HFFc6 (cell line): ENCODE measurements at regions not wholly inside any gene's neighbourhood (a gene's known extent, or its start where the extent isn't known, plus 50 kb on each side); places are given as distances from the start of the nearest gene placed in this dataset.
"Not testable (repeated sequence)": the region's sequence is repeated elsewhere in the genome, so short reads cannot be mapped to it uniquely, and the experiment has no call there.

Experiments used
- DNase-seq: peaks from one replicate; pipeline ENCODE4 v3.0.0-alpha.2; 2018
- H3K27ac Mint-ChIP-seq: 2 replicates; pipeline ENCODE4 v1.8.0; 2020; ENCODE audit warnings: mild to moderate bottlenecking, mixed read lengths
- H3K27me3 Mint-ChIP-seq: 2 replicates; pipeline ENCODE4 v1.8.0; 2021; ENCODE audit warnings: mild to moderate bottlenecking, moderate library complexity, mixed read lengths; ENCODE audit not compliant: insufficient read depth
- H3K36me3 Mint-ChIP-seq: 2 replicates; pipeline ENCODE4 v1.8.0; 2021; ENCODE audit warnings: low read depth, mixed read lengths
- H3K4me1 Mint-ChIP-seq: 2 replicates; pipeline ENCODE4 v1.8.0; 2020; ENCODE audit warnings: low read depth, mixed read lengths
- H3K4me3 Mint-ChIP-seq: 2 replicates; pipeline ENCODE4 v1.8.0; 2020; ENCODE audit warnings: mild to moderate bottlenecking, moderate library complexity, mixed read lengths
- H3K9me3 Mint-ChIP-seq: 2 replicates; pipeline ENCODE4 v1.8.0; 2020; ENCODE audit warnings: mild to moderate bottlenecking, mixed read lengths

DNA sequence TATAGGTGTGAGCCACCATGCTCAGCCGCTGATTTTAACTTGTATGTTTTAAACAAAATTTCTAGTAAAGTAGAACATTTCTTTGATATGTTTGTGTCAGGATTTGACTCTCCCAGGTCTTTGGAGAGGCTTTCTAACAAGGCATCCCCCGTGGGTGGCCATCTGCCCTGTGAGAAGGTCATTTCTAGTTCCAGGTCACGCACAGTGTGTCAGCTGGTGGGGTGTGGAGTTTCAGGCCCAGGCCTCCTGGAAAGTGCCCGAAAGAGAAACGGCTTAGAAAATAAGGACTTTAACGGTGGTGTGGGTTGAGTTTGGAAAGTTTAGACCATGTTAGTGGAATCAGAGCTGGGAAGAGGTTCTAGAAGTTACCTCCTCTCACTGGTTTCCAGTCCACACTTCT lies 61.0 kb downstream of the SPDYE17 start:
- not testable (repeated sequence) for H3K9me3 Mint-ChIP-seq, H3K36me3 Mint-ChIP-seq, H3K4me1 Mint-ChIP-seq, H3K27ac Mint-ChIP-seq, DNase-seq, H3K27me3 Mint-ChIP-seq, H3K4me3 Mint-ChIP-seq

DNA sequence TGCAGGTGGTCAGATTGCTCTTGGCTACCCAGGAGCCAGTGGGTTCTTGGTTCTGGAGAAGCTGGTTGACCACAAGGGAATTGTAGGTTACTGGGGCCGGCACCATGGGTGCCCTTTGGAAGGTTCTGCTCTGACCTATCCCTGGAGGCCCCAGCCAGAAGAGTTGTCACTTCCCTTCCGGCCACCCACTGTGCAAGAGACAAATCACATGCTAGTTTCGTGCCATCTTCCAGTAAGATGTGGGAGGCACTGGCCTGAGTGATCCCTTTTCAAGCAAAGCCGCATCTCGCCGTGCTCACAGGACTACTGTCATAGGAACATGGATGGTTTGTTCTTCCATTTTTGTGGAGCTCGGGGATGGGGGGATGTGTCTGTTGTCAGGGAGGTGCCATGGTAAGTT lies 62.3 kb downstream of the SPDYE17 start:
- not testable (repeated sequence) for H3K27me3 Mint-ChIP-seq, H3K9me3 Mint-ChIP-seq, H3K4me1 Mint-ChIP-seq, H3K27ac Mint-ChIP-seq, DNase-seq, H3K36me3 Mint-ChIP-seq, H3K4me3 Mint-ChIP-seq

DNA sequence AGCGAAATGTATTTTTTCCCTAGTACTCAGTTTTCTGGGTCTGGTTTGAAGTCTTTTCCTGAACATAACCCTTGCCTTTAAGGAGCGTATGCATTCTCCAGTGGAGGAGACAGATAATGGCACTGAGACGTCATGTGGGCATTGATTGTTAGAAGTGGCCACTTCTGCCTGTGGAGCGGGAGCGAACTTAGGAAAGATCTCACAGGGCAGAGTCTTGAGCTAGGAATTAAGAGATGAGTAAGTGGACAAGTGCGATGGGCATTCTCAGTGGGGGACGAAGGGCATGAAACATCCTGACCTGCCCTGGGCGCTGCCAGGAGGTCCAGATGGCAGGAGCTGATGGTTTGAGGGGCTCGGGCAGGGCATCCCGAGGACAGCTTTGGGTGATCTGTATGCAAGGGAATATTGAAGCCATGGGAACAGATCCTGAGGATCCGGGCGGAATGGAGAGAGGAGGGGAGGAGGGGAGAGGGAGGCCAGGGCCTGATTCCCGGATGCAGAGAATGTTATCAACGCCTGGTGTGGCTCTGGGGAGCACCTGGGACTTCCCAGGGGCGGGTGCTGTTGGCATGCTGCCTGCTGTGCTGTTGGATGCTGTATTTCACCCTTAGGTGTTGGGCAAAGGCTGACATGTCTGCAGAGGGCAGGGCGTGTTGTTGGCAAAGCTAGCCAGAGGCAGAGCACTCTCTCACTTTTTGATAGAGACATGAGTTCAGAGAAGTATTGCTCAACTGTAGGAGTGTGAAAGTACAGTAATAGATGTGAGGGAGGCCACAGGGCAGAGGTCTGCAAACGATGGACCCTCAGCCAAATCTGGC lies 66.2 kb downstream of the SPDYE17 start:
- H3K27me3 Mint-ChIP-seq, H3K9me3 Mint-ChIP-seq, H3K27ac Mint-ChIP-seq, H3K4me1 Mint-ChIP-seq, H3K4me3 Mint-ChIP-seq, DNase-seq, H3K36me3 Mint-ChIP-seq: not testable (repeated sequence)

DNA sequence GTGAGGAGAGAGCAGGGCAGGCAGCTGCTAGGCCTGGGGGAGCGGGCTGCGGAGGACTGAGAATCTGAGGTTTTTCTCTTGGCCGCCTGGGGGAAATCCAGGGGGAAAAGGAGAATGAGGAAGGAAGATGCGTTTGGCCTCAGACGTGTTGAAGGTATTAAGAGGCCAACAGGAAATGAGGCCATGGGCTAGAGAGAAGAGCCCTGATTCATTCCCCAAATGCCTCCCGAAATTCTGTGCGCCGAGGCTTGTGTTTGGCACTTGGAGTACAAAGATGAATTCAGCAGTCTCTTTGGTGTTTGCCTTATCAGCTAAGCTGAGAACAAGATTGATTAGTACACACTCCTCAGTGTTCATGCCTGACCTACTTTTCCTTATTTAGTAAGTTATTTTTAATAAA lies 68.1 kb downstream of the SPDYE17 start:
- not testable (repeated sequence) for H3K4me1 Mint-ChIP-seq, DNase-seq, H3K9me3 Mint-ChIP-seq, H3K27ac Mint-ChIP-seq, H3K36me3 Mint-ChIP-seq, H3K4me3 Mint-ChIP-seq, H3K27me3 Mint-ChIP-seq

DNA sequence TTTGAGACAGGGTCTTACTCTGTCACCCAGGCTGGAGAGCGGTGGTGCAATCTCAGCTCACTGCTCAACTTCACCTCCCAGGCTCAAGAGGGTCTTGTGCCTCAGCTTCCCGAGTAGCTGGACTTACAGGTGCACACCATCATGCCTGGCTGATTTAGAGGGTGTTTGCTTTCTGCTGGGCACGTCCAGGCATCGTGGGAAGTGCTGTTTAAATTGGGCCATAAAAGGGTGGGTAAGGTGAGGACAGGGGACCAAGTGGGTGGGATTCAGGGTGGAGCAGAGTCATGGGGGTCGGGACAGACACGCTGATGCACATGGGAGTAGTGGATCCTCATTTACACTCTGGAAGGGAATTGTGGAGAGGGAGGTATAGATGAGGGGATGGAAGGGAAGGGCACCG lies 69.1 kb downstream of the SPDYE17 start:
- H3K4me3 Mint-ChIP-seq, H3K27ac Mint-ChIP-seq, H3K36me3 Mint-ChIP-seq, H3K27me3 Mint-ChIP-seq, DNase-seq, H3K9me3 Mint-ChIP-seq, H3K4me1 Mint-ChIP-seq: not testable (repeated sequence)

DNA sequence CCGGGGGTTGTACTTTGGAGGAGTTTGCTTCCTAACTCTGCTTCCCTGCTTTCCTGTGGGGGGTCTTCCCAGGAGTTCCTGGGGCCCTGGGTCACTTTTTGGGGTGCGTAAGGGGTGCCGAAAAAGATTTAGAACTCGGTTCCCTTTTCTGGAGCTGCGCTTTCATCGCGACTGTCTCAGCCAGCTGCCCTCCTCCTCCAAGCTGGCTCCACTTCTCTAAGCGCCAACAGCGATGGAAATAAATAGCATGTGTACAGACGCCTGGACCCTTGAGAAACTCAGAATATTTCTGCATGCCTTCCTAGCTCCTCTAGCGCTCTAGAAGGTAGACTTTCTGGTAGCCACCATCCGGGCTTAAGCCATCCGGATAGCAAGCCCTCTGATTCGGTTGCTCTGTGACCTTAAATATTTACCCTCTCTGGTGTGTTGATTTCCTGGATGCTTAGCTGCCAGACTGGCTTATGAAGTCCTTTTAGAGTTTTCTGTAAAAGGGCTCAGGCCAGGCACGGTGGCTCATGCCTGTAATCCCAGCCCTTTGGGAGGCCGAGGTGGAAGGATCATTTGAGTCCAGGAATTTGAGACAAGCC lies 71.7 kb downstream of the SPDYE17 start:
- H3K4me1 Mint-ChIP-seq, H3K36me3 Mint-ChIP-seq, H3K4me3 Mint-ChIP-seq, DNase-seq, H3K9me3 Mint-ChIP-seq, H3K27me3 Mint-ChIP-seq, H3K27ac Mint-ChIP-seq: not testable (repeated sequence)

DNA sequence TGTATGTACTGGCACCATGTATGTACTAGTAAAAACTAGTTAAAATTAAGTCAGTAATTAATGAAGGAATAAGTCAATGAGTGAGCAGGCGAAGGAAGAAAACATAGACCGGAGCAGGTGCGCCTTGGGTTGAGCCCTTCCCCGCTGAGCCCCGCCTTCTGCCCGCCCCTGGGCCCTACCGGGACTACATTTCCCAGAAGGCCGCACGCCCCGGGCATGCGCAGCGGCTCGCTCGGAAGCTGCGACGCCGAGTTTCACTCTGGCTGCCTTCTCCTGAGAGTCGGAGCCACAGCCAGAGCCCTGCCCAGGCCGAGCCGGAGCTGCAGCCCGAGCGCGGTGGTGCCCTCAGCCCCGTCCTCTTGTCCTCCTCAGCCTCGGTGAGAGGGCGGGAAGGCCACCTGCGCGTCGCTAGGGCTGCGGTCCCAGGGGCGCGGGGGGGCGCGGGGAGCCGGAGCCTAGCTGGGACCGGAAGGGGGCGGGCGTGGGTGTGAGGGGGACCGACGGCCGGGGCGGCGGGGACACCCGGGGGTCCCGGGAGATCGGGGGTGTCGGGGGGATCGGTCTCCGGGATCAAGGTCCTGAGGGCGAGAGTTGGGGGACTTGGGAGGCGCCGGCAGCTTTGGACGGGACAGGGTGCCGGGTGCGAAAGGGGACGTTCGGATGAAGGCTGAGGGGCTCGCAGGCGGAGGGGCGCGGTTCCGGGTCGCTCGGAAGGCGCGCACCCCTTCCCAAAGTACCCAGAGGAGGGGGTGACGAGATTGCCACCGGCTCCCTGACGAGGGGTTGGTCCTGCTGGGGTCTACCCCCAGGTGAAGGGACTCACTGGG lies 72.4 kb downstream of the SPDYE17 start:
- not testable (repeated sequence) for H3K9me3 Mint-ChIP-seq, H3K27me3 Mint-ChIP-seq, H3K4me1 Mint-ChIP-seq, H3K36me3 Mint-ChIP-seq, H3K4me3 Mint-ChIP-seq, DNase-seq, H3K27ac Mint-ChIP-seq

DNA sequence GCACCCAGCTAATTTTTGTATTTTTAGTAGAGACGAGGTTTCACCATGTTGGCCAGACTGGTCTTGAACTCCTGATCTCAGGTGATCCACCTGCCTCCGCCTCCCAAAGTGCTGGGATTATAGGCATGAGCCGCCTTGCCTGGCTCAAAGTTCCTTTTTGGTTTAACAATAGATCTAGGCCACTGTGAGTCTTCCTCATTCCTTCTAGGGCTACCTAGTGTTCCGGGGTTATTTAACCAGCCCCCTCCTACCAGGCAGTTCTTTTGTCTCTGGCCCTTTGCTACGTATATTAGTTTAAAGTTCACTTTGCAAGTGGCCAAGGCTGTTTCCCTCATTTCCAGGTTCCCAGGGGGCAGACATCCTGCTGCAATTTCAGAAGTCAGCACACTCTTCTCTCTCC lies 75.6 kb downstream of the SPDYE17 start:
- H3K4me1 Mint-ChIP-seq, H3K36me3 Mint-ChIP-seq, DNase-seq, H3K9me3 Mint-ChIP-seq, H3K4me3 Mint-ChIP-seq, H3K27me3 Mint-ChIP-seq, H3K27ac Mint-ChIP-seq: not testable (repeated sequence)

DNA sequence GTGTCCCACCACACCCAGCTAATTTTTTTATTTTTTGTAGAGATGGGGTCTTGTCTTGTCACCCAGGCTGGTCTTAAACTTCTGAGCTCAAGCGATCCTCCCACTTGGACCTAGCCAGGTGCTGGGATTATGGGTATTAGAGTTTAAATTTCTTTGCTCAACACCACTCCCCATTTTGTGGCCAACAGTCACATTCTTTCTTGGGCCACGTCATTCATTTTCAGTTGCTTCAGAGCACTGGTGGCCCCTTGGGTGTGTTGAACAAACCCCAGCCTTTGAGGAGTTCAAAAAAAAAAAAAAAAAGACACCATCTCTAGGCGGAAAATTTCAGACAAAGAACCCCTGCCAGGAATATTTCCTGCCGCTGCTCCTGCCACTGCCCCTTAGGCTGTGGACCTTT lies 77.0 kb downstream of the SPDYE17 start:
- DNase-seq, H3K4me1 Mint-ChIP-seq, H3K9me3 Mint-ChIP-seq, H3K27me3 Mint-ChIP-seq, H3K27ac Mint-ChIP-seq, H3K4me3 Mint-ChIP-seq, H3K36me3 Mint-ChIP-seq: not testable (repeated sequence)

DNA sequence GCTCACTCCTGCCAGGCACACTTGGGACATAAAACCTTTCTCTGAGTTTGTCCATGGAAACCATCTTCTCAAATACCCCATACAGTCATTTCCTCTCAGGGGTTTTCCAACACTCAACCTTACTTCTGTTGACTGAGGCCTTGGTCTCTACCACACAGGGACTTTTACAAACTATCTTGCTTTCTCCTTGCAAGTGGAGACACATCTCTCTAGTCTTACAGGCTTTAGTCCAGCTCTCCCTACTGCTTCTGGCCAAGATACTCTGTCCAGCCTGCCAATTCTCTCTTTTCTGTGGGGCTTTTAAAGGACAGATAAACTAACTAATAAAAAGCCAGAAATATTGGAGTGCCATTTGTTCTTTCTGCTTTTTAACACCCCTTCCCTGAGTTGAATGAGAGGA lies 87.6 kb downstream of the SPDYE17 start:
- not testable (repeated sequence) for H3K4me1 Mint-ChIP-seq, H3K36me3 Mint-ChIP-seq, H3K27ac Mint-ChIP-seq, H3K27me3 Mint-ChIP-seq, H3K4me3 Mint-ChIP-seq, H3K9me3 Mint-ChIP-seq, DNase-seq

DNA sequence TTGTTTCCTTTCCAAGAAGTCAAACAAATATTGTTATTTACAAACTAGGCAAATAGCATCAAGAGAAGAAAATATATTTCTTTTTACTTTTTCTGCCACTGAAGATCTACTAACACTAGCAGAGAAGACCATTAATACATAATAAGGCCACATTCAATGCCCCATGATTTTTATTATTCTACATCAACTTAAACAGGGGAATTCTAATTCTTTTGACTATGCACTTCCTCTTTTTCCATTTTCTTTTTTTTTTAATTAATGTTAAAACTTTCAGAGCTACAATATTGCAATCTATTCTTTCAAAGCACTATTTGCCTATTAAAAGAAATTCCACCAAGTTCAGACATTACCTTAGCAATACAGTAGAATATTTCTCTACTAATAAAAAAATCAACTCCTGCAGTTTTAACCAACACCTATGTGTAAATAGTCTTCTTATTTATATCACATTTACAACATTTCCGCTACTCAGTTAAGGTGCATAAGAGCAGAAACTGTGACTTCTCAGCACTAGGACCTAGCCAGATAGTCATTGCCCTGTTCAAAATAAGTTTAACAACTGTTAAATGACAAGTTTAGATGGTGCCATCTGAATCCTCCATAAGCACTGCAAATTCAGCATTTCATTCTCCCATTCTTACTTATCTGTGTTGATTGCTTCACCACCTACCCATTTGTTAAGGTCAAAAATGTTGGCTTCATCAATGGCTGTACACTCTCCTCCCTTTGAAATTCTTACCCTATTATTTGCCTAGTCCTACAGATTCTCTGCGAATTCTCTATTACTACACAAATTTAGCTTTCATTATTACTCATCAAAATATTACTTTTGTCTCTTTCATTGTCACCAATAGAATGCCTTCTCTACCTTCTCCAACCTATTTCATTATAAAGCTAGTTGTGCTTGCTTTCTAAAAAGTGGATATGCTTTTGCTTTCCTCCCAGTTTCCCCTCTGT lies 90.1 kb downstream of the SPDYE17 start:
- not testable (repeated sequence) for H3K27ac Mint-ChIP-seq, H3K4me3 Mint-ChIP-seq, H3K4me1 Mint-ChIP-seq, H3K36me3 Mint-ChIP-seq, H3K9me3 Mint-ChIP-seq, DNase-seq, H3K27me3 Mint-ChIP-seq

DNA sequence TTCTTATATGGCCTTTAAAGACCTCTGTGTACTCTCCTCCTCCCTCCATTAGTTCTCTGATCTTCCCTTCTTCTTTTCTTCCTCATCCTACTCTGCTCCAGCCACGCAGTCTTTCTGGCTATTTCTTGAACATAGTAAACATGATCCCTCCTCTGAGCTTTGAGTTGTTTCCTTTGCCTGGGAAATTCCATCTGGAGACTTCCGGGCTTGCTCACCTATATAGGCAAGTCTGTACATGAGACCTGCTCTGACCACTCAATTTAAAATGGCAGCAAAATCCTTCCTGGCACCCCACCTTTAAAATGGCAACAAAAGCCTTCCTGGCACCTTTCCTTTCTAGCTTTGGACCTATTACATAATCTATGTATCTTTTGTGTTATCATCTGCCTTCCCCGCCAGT lies 94.4 kb downstream of the SPDYE17 start:
- DNase-seq, H3K4me3 Mint-ChIP-seq, H3K27me3 Mint-ChIP-seq, H3K4me1 Mint-ChIP-seq, H3K9me3 Mint-ChIP-seq, H3K27ac Mint-ChIP-seq, H3K36me3 Mint-ChIP-seq: not testable (repeated sequence)

DNA sequence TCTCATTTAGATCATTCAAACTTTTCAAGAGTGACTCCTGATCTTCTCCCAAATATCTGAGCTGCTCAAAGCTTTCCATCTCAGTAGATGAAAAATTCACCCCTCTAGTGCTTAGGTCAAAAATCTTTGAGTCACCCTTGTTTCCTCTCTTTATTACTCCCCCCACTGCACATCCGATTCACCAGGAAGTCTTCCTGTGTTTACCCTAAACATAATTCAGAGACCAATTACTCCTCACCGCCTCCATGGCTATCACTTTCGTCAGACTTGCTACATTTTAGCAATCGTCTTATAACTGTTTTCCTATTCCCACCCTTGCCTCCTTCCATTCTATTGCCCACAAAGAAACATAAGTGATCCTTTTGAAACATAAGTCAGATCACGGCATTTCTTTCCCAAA lies 94.8 kb downstream of the SPDYE17 start:
- H3K27ac Mint-ChIP-seq, H3K27me3 Mint-ChIP-seq, H3K9me3 Mint-ChIP-seq, DNase-seq, H3K4me3 Mint-ChIP-seq, H3K4me1 Mint-ChIP-seq, H3K36me3 Mint-ChIP-seq: not testable (repeated sequence)
